ENCODE measurements at regions not wholly inside any gene's neighbourhood (a gene's known extent, or its start where the extent isn't known, plus 50 kb on each side); places are given as distances from the start of the nearest gene placed in this dataset.

DNA sequence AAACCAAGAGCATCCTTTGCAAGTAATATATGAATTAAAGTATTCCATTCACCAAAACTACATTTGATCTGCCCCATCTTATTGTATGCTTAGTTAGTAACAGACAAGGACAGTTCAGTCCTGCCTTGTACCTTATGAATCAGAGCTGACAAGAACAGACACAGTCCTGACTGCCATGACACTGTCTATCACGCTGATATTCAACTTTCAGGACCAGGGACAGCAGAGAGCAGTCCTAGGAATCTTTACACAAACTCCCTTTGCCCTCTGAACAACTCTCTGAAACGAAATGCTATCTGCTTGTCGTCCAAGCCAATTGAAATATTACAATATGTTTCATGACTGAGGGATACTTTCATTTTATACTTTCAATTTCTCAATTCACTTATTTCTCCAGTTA, 268.6 kb upstream of the VCX start:
- Histone ChIP-seq H3F3A (ENCODE audit: insufficient read depth, low read length) (no peaks in the 10 kb centered on the region), H3K4me1 (ENCODE audit: insufficient read depth, low read length, severe bottlenecking) (no peaks in the 10 kb centered on the region), H3K79me2 (ENCODE audit: insufficient read depth, low read length) (no peaks in the 10 kb centered on the region), H3K9me2 (ENCODE audit: low read depth, low read length) (no peaks in the 10 kb centered on the region), H3K9ac (ENCODE audit: low read length) (no peak overlapping the region), H3K4me2 (ENCODE audit: low read length) (no peak overlapping the region), H2AFZ (ENCODE audit: low read length) (no peak overlapping the region), H3K4me3 (ENCODE audit: low read depth, low read length, poor library complexity, severe bottlenecking) (no peak overlapping the region), H3K36me3 (ENCODE audit: insufficient read depth, low read length) (no peaks in the 10 kb centered on the region), H4K20me1 (ENCODE audit: insufficient read depth, low read length) (no peaks in the 10 kb centered on the region), H3K27me3 (ENCODE audit: insufficient read depth, low read length) (no peaks in the 10 kb centered on the region), H3K9me3 (ENCODE audit: low read length) (no peaks in the 10 kb centered on the region), H3K27ac (ENCODE audit: low read depth, low read length, poor library complexity, severe bottlenecking) (no peak overlapping the region)
- TF ChIP-seq EZH2 (IDR thresholded peaks at IDR 0.05; ENCODE audit: borderline replicate concordance, low read length) = no peak
- TF ChIP-seq, protein P1, sequence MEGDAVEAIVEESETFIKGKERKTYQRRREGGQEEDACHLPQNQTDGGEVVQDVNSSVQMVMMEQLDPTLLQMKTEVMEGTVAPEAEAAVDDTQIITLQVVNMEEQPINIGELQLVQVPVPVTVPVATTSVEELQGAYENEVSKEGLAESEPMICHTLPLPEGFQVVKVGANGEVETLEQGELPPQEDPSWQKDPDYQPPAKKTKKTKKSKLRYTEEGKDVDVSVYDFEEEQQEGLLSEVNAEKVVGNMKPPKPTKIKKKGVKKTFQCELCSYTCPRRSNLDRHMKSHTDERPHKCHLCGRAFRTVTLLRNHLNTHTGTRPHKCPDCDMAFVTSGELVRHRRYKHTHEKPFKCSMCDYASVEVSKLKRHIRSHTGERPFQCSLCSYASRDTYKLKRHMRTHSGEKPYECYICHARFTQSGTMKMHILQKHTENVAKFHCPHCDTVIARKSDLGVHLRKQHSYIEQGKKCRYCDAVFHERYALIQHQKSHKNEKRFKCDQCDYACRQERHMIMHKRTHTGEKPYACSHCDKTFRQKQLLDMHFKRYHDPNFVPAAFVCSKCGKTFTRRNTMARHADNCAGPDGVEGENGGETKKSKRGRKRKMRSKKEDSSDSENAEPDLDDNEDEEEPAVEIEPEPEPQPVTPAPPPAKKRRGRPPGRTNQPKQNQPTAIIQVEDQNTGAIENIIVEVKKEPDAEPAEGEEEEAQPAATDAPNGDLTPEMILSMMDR (IDR thresholded peaks at IDR 0.05; ENCODE audit: low read length) = no peak

- Histone ChIP-seq H3K4me2 (ENCODE audit: low read length) (no peak overlapping the region), H3K27ac (ENCODE audit: low read depth, low read length, poor library complexity, severe bottlenecking) (no peak overlapping the region), H3K36me3 (ENCODE audit: insufficient read depth, low read length) (no peaks in the 10 kb centered on the region), H3K4me1 (ENCODE audit: insufficient read depth, low read length, severe bottlenecking) (no peaks in the 10 kb centered on the region), H3K4me3 (ENCODE audit: low read depth, low read length, poor library complexity, severe bottlenecking) (no peak overlapping the region), H3F3A (ENCODE audit: insufficient read depth, low read length) (no peaks in the 10 kb centered on the region), H3K9ac (ENCODE audit: low read length) (no peak overlapping the region), H3K9me3 (ENCODE audit: low read length) (no peaks in the 10 kb centered on the region), H2AFZ (ENCODE audit: low read length) (no peak overlapping the region), H4K20me1 (ENCODE audit: insufficient read depth, low read length) (no peaks in the 10 kb centered on the region), H3K9me2 (ENCODE audit: low read depth, low read length) (no peaks in the 10 kb centered on the region), H3K27me3 (ENCODE audit: insufficient read depth, low read length) (no peaks in the 10 kb centered on the region), H3K79me2 (ENCODE audit: insufficient read depth, low read length) (no peaks in the 10 kb centered on the region)
- no peak for TF ChIP-seq EZH2 (IDR thresholded peaks at IDR 0.05; ENCODE audit: borderline replicate concordance, low read length)
- TF ChIP-seq, protein P1 (IDR thresholded peaks at IDR 0.05; ENCODE audit: low read length) = no peak
Measured at GRCh38 chrX:7570432-7571029, 272.4 kb upstream of the VCX start.

DNA sequence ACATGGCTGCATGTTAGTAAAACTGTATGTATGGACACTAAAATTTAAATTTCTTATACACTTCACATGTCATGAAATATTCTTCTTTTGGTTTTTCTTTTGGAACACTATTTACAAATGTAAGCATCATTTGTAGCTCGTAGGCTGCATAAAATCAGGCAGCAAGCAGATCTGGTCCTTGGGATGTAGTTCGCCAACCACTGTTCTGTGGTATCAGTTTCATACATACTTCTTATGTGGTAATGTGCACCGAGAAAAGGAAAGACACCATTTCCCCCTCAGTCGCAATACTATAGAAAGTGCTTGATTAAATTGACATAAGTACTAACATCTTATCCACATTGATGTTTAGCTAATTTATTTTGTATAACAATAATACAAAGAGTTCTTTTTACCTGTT, 274.4 kb upstream of the VCX start:
- H3K9me2 ChIP-seq (ENCODE audit: low read depth, low read length) = no peaks in the 10 kb centered on the region
- no peak overlapping the region for H2AFZ ChIP-seq (ENCODE audit: low read length)
- H4K20me1 ChIP-seq (ENCODE audit: insufficient read depth, low read length) = no peaks in the 10 kb centered on the region
- no peaks in the 10 kb centered on the region for H3K9me3 ChIP-seq (ENCODE audit: low read length)
- no peaks in the 10 kb centered on the region for H3K36me3 ChIP-seq (ENCODE audit: insufficient read depth, low read length)
- no peaks in the 10 kb centered on the region for H3K79me2 ChIP-seq (ENCODE audit: insufficient read depth, low read length)
- no peak overlapping the region for H3K9ac ChIP-seq (ENCODE audit: low read length)
- no peaks in the 10 kb centered on the region for H3K4me1 ChIP-seq (ENCODE audit: insufficient read depth, low read length, severe bottlenecking)
- H3K4me3 ChIP-seq (ENCODE audit: low read depth, low read length, poor library complexity, severe bottlenecking) = no peak overlapping the region
- H3K4me2 ChIP-seq (ENCODE audit: low read length) = no peak overlapping the region
- no peak for TF ChIP-seq EZH2 (IDR thresholded peaks at IDR 0.05; ENCODE audit: borderline replicate concordance, low read length)
- TF ChIP-seq, protein P1 (IDR thresholded peaks at IDR 0.05; ENCODE audit: low read length) = no peak
- H3K27me3 ChIP-seq (ENCODE audit: insufficient read depth, low read length) = no peaks in the 10 kb centered on the region
- no peak overlapping the region for H3K27ac ChIP-seq (ENCODE audit: low read depth, low read length, poor library complexity, severe bottlenecking)
- no peaks in the 10 kb centered on the region for H3F3A ChIP-seq (ENCODE audit: insufficient read depth, low read length)
